Esophagus muscularis mucosa (tissue), 3 donors: ENCODE measurements at regions not wholly inside any gene's neighbourhood (a gene's known extent, or its start where the extent isn't known, plus 50 kb on each side); places are given as distances from the start of the nearest gene placed in this dataset.

Experiments
- CTCF ChIP-seq, 3 experiments: fragments of 200-600 bp in 2 of 3; fragments of 450-650 bp in 1 of 3; sonication (generic) in 2 of 3; IDR thresholded peaks; one replicate each; pipeline ENCODE4 v1.5.1; 2017 to 2019; ENCODE audit warnings: antibody characterized with exemption in 3 of 3, mild to moderate bottlenecking in 2 of 3, moderate library complexity in 1 of 3
- EP300 ChIP-seq: sonication (generic); formaldehyde crosslinking; IDR thresholded peaks from one replicate; pipeline ENCODE4 v1.6.1; 2017; ENCODE audit warnings: antibody characterized with exemption

- TF ChIP-seq CTCF (IDR thresholded peaks at IDR 0.05) = no peak
- TF ChIP-seq EP300 = no peak
Measured at GRCh38 chr12:91892081-91892855, 253.4 kb downstream of the BTG1 start.
